GM10248 (cell line): ENCODE measurements at regions not wholly inside any gene's neighbourhood (a gene's known extent, or its start where the extent isn't known, plus 50 kb on each side); places are given as distances from the start of the nearest gene placed in this dataset.

ENCODE experiments used
- CTCF ChIA-PET: fragments of 300-600 bp; sonication (Branson Sonifier 250); formaldehyde crosslinking; extraction: SDS; loops from one replicate; lab custom pipeline; 2021; ENCODE audit warnings: antibody characterized with exemption; lab: Yijun Ruan, JAX
- POLR2A ChIA-PET: fragments of 350-650 bp; sonication (Branson Sonifier 250); formaldehyde crosslinking; extraction: SDS; loops from one replicate; lab custom pipeline; 2020; ENCODE audit warnings: antibody characterized with exemption; lab: Yijun Ruan, JAX
- DNase-seq: peaks from one replicate; pipeline ENCODE4 v3.0.0; 2012; ENCODE audit errors: extremely low spot score
- CTCF ChIP-seq: IDR thresholded peaks from 2 replicates; pipeline ENCODE4 v1.5.1; 2012; ENCODE audit warnings: mild to moderate bottlenecking, low read depth; ENCODE audit errors: extremely low read depth, missing control alignments, control extremely low read depth

DNA sequence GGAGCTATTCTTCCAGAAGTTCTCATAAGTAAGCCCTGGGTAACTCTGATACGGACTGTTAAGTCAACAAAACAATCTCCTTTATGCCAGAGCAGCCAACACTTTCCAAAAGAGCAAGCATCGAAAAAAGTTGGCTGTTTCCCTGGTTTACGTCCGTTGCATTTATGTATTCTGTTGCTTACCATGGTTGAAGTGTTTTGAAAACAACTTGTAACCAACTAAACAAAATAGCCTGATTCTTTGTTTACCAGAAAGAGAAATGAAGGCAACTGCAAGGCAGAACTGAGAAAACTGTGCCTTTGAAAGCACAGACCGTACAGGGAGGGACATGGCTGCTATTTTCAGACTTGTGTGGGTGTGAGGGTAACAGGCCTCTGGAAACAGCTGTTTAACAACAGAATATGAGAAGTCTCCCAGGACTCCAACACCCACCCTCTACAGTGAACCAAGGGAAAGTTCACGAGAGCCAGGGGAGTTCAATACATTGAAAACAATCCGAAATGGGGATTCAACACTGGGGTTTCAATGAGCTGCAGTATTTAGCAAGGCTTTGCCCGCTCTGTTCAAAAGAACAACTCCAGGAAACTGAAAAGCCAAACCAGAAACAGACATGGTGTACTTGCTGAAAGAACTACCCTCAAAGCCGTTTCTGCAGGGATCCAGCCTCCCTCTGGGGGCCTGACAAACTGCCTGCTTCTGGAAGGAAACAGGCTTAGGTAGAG lies 95.8 kb upstream of the EGFL6 start:
- TF ChIP-seq CTCF, result no peak
- peak; percentile 26 for DNase-seq
- ChIA-PET POLR2A (interaction anchor here (0.5 kb wide), 1 partner anchor 582 kb away, joined by 3 read pairs; no protein-coding TSS in a partner anchor), CTCF (interaction anchor here (1.5 to 3.1 kb wide), 2 partner anchors 12 to 14 kb away, joined by 4 to 14 read pairs; no protein-coding TSS in a partner anchor)

GRCh38 chrX:13472975-13473374 lies 96.4 kb upstream of the EGFL6 start:
- no peak for TF ChIP-seq CTCF
- ChIA-PET CTCF (interaction anchor here (1.5 to 3.1 kb wide), 3 partner anchors 12 to 526 kb away, joined by 4 to 14 read pairs (median 4); no protein-coding TSS in a partner anchor), POLR2A (no interaction called here)
- no peak for DNase-seq

DNA sequence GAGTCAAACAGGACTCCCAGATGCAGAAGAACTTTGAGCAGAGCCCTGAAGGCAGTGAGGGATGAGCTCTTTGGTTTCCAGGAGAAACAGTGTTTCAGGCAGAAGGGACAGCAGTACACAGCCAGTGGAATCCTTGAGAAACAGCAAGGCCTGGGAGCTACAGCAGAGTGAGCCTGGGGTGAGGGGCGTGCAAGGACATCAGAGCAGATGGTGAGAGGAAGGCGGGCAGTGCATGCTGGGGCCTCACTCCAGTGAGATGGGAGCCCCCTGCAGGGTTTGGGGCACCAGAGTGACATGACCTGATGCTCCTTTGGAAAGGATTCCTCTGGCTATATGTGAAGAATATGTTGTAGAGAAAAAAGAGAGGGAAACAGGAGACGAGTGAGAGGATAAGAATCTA lies 98.1 kb upstream of the EGFL6 start:
- CTCF ChIA-PET, result interaction anchor here (0.9 to 1.8 kb wide), 3 partner anchors 10 to 525 kb away, joined by 3 to 4 read pairs (median 3); no protein-coding TSS in a partner anchor
- DNase-seq, result no peak
- no peak for TF ChIP-seq CTCF
- POLR2A ChIA-PET, result no interaction called here

GRCh38 chrX:13470685-13470977 lies 98.8 kb upstream of the EGFL6 start:
- CTCF ChIA-PET, result interaction anchor here (0.9 kb wide), 1 partner anchor 19 kb away, joined by 3 read pairs; no protein-coding TSS in a partner anchor
- TF ChIP-seq CTCF, result no peak
- no peak for DNase-seq
- POLR2A ChIA-PET, result no interaction called here

DNA sequence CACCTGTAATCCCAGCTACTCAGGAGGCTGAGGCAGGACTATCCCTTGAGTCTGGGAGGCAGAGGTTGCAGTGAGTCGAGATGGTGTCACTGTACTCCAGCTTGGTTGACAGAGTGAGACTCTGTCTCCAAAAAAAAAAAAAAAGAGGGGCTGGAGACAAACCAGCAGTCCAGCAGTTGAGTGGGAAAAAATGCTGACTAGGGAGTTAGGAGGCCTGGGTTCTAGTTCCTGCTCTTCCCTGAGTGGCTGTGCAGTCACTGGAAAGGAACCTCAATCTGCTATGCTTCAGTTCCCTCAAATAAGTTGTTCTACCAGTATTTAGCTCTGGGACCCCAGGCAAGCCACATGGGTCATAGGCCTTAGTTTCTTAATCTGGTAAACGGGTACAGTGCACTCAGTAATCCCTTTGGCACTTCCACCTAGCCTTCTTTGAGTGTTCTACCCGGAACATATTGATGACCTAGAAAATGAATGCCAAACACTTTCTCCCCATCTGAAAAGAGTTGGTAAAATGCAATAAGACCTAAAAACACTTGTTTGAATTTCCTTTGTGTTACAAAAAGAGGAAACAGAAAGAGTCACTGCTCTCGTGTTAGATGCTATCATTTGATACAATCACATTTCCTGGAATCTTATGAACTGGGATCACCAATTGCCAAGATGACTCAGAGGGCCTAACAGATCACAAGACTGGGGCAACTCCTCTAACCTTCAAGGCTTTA lies 99.3 kb upstream of the EGFL6 start:
- no peak for TF ChIP-seq CTCF
- DNase-seq, result no peak

DNA sequence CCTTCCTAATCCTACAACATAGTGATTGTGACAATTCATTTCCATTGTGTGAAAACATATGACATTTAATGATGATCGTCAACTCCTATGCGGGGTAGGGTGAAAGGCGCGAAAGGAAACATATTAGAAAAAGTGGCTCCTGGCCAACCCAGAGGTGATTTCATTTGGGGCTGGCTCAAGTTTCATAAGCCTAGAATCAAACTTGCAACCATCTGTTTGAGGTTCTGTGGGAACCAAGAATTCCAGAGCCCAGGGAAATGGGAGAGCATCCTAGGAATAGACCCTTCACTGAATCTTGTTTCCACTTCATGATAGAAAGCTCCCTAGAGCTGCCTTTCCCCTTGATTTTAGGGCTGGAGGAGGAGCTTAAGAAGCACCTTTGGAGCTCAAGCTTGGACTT lies 101.3 kb upstream of the EGFL6 start:
- DNase-seq, result no peak
- no peak for TF ChIP-seq CTCF
- POLR2A ChIA-PET, result no interaction called here
- CTCF ChIA-PET, result no interaction called here

More for the DNA sequence above, 99.3 kb upstream of the EGFL6 start:
- CTCF ChIA-PET, result no interaction called here
- POLR2A ChIA-PET, result no interaction called here
